ENCODE measurements at regions not wholly inside any gene's neighbourhood (a gene's known extent, or its start where the extent isn't known, plus 50 kb on each side); places are given as distances from the start of the nearest gene placed in this dataset.
A peak's percentile ranks its signal among the peaks of the same experiment; 100 is the strongest.

- no peaks in the 10 kb centered on the region for H3K79me1 ChIP-seq (ENCODE audit: low read depth in 1 of 2, low read length in 2 of 2)
- no peak overlapping the region for H3K56ac ChIP-seq (ENCODE audit: extremely low read depth, insufficient read depth, low read length)
- peaks cover 9% of the 10 kb centered on the region; the same call in 1 of the 2 replicates for H3K9me1 ChIP-seq (ENCODE audit: insufficient read depth, low read length)
- H2AFZ ChIP-seq (replicated peaks; ENCODE audit: low read length, poor library complexity) = no peak overlapping the region
- no peak overlapping the region for H3K9ac ChIP-seq (ENCODE audit: low read depth, low read length)
- no peak overlapping the region for H2AK9ac ChIP-seq (replicated peaks; ENCODE audit: low read depth, low read length, poor library complexity)
- no peaks in the 10 kb centered on the region for H4K20me1 ChIP-seq (ENCODE audit: insufficient read depth, low read length)
- H4K5ac ChIP-seq (ENCODE audit: low read depth, low read length) = 0 out of 2 replicates have a peak overlapping the region, but pooled peaks have one; percentile 51
- no peaks in the 10 kb centered on the region for H3K27me3 ChIP-seq (ENCODE audit: control insufficient read depth, insufficient read depth, low read length)
- H2BK5ac ChIP-seq (ENCODE audit: low read depth, low read length, poor library complexity, severe bottlenecking) = no peak overlapping the region
- H3K23ac ChIP-seq (ENCODE audit: low read depth, low read length) = no peak overlapping the region
- TF ChIP-seq USF2 (IDR thresholded peaks at IDR 0.05; ENCODE audit: low read depth, low read length) (no peak), POLR2A (IDR thresholded peaks at IDR 0.05; ENCODE audit: low read depth, low read length) (no peak), BHLHE40 (IDR thresholded peaks at IDR 0.05; ENCODE audit: low read depth, low read length) (no peak), CEBPB (IDR thresholded peaks at IDR 0.05; ENCODE audit: low read depth, low read length) (no peak), MAFK (IDR thresholded peaks at IDR 0.05; ENCODE audit: low read depth, low read length) (no peak), FOS (IDR thresholded peaks at IDR 0.05; ENCODE audit: low read depth, low read length) (no peak), RCOR1 (IDR thresholded peaks at IDR 0.05; ENCODE audit: insufficient replicate concordance, low read length) (no peak), RFX5 (IDR thresholded peaks at IDR 0.05; ENCODE audit: low read depth, low read length) (no peak), MXI1 (IDR thresholded peaks at IDR 0.05; ENCODE audit: borderline replicate concordance, low read depth, low read length) (no peak), RAD21 (IDR thresholded peaks at IDR 0.05; ENCODE audit: low read length) (no peak), CHD1 (IDR thresholded peaks at IDR 0.05; ENCODE audit: low read depth, low read length) (no peak), SMC3 (IDR thresholded peaks at IDR 0.05; ENCODE audit: low read depth, low read length) (no peak), NFE2L2 (IDR thresholded peaks at IDR 0.05; ENCODE audit: low read depth, low read length) (no peak), MAZ (IDR thresholded peaks at IDR 0.05; ENCODE audit: borderline replicate concordance, low read depth, low read length) (no peak)
- TF ChIP-seq, protein P1, sequence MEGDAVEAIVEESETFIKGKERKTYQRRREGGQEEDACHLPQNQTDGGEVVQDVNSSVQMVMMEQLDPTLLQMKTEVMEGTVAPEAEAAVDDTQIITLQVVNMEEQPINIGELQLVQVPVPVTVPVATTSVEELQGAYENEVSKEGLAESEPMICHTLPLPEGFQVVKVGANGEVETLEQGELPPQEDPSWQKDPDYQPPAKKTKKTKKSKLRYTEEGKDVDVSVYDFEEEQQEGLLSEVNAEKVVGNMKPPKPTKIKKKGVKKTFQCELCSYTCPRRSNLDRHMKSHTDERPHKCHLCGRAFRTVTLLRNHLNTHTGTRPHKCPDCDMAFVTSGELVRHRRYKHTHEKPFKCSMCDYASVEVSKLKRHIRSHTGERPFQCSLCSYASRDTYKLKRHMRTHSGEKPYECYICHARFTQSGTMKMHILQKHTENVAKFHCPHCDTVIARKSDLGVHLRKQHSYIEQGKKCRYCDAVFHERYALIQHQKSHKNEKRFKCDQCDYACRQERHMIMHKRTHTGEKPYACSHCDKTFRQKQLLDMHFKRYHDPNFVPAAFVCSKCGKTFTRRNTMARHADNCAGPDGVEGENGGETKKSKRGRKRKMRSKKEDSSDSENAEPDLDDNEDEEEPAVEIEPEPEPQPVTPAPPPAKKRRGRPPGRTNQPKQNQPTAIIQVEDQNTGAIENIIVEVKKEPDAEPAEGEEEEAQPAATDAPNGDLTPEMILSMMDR (conservative IDR thresholded peaks at IDR 0.05; ENCODE audit: low read depth, low read length) = no peak
- TF ChIP-seq, protein P2, sequence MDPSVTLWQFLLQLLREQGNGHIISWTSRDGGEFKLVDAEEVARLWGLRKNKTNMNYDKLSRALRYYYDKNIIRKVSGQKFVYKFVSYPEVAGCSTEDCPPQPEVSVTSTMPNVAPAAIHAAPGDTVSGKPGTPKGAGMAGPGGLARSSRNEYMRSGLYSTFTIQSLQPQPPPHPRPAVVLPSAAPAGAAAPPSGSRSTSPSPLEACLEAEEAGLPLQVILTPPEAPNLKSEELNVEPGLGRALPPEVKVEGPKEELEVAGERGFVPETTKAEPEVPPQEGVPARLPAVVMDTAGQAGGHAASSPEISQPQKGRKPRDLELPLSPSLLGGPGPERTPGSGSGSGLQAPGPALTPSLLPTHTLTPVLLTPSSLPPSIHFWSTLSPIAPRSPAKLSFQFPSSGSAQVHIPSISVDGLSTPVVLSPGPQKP (IDR thresholded peaks at IDR 0.05; ENCODE audit: borderline replicate concordance, low read depth, low read length) = no peak
- no peak for ATAC-seq (ENCODE audit: low read depth)
- H3K4me2 ChIP-seq (ENCODE audit: low read depth, low read length) = no peak overlapping the region
- POLR2A ChIA-PET (ENCODE audit: unreplicated experiment) = no interaction called here
- CTCF ChIA-PET = interaction anchor here (0.8 to 1.0 kb wide), 2 partner anchors 12 to 364 kb away, joined by 3 to 4 read pairs; no protein-coding TSS in a partner anchor
- in situ Hi-C loops (cut with MboI; ENCODE audit: low sequenced_read_pairs) = no loop called here
- H3K4me3 ChIP-seq (ENCODE audit: insufficient read depth, low read depth, low read length) = no peak overlapping the region
- no peak overlapping the region for H2BK120ac ChIP-seq (ENCODE audit: low read depth, low read length)
- H3K4me1 ChIP-seq (ENCODE audit: control insufficient read depth, insufficient read depth, low read length) = peaks cover 5% of the 10 kb centered on the region; the same call in 1 of the 2 replicates
- no peaks in the 10 kb centered on the region for H3K9me3 ChIP-seq (ENCODE audit: control insufficient read depth, insufficient read depth, low read length)
- no peaks in the 10 kb centered on the region for H3K36me3 ChIP-seq (ENCODE audit: control insufficient read depth, insufficient read depth, low read length)
- H2AK5ac ChIP-seq (ENCODE audit: low read depth, low read length) = no peak overlapping the region
- H3K27ac ChIP-seq (ENCODE audit: insufficient read depth, low read length) = no peak overlapping the region
- 0 out of 2 replicates have a peak overlapping the region, but pooled peaks have one; percentile 42 for H4K91ac ChIP-seq (ENCODE audit: insufficient read depth, low read depth, low read length)
- no peak overlapping the region for H3K14ac ChIP-seq (replicated peaks; ENCODE audit: low read depth, low read length)
- H2BK15ac ChIP-seq (ENCODE audit: low read depth, low read length) = no peak overlapping the region
- H3K18ac ChIP-seq (ENCODE audit: low read depth, low read length) = peak overlapping the region; percentile 67; the same call in 1 of the 2 replicates
- H3K4ac ChIP-seq (ENCODE audit: low read depth, low read length) = no peak overlapping the region
- DNase-seq = peak; percentile 34
- intact Hi-C loops (cut with micrococcal nuclease) = no loop called here
- dilution Hi-C loops (cut with HindIII; ENCODE audit: low sequenced_read_pairs, unreplicated experiment) = no loop called here
- no peak overlapping the region for H4K8ac ChIP-seq (ENCODE audit: low read depth in 2 of 2, low read length in 2 of 2)
- H2BK20ac ChIP-seq (ENCODE audit: low read depth, low read length) = no peak overlapping the region
- no TSS peak for BruUV-seq (replicated peaks)
These were observed 141.4 kb downstream of the PHLDA1 start for GRCh38 chr12:75890141-75890540.
